ENCODE measurements at regions not wholly inside any gene's neighbourhood (a gene's known extent, or its start where the extent isn't known, plus 50 kb on each side); places are given as distances from the start of the nearest gene placed in this dataset.

DNA sequence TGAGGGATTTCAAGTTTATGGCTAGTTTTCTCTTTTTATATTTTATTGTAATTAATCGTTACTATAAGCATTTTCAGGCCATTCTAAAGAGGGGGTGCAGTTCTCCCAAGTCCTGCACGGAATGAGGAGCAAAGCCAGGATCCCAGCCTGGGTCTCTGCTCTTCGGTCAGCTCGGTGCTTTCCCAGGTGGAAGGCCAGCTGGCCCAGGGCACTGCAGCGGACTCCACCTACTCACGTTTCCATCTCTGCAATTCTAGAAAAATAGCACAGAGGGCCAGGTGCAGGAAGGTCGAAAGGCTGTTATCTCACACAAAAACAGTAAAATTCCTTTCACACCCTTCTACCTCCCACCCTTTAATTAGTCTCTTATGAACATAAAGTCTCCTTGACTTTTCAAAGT lies 59.5 kb upstream of the HES1 start (continued):
- TF ChIP-seq POLR2A (IDR thresholded peaks at IDR 0.05; ENCODE audit: control extremely low read depth in 1 of 2, low read depth in 2 of 2, low read length in 2 of 2) (no peak), CEBPB (IDR thresholded peaks at IDR 0.05; ENCODE audit: low read depth, low read length) (no peak)

All from H1 (cell line).